ENCODE measurements at regions not wholly inside any gene's neighbourhood (a gene's known extent, or its start where the extent isn't known, plus 50 kb on each side); places are given as distances from the start of the nearest gene placed in this dataset.

DNA sequence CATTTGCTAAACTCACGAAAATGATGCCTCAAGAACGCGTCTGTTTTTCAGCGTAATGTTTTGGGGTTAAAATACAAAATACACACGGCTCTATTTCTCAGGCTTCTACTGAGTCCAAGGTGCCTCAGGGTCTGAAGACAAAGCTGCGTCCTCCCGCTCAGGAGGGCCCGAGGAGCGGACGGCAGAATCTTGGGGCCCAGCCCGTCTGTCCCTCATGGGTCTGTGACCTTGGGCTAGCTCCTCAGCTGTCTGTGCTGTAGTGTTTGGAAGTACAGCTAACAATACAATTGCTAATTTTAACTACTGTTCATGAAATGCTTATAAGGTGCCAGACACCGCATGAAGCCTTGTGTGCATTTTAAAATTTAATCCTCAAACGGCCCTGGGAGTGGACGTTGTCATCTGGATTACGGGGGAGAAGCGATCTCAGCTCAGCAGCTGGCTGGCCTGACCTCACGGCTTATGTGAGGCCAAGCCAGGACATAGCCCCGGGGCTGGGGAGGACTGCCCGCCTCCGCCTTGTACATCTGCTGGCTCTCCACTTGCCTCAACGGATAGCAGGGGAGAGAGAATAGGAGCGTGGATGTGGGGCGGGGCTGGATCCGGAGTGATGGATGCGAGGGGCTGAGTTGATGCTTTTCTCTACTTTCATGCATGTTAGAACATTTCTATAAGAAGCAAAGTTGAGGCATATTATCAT is 357.4 kb downstream of the GLRX3 start:
- H3K36me3 ChIP-seq = no peaks in the 10 kb centered on the region
- 14 to 37% (median 16%) methylated on average over 25 of the region's 25 CpGs for WGBS, 3 donors
- no peak for DNase-seq
- H3K4me3 ChIP-seq = no peak overlapping the region
- H3K27me3 ChIP-seq = no peaks in the 10 kb centered on the region
- no peaks in the 10 kb centered on the region for H3K4me1 ChIP-seq (ENCODE audit: insufficient read depth)
- TF ChIP-seq, protein P1, sequence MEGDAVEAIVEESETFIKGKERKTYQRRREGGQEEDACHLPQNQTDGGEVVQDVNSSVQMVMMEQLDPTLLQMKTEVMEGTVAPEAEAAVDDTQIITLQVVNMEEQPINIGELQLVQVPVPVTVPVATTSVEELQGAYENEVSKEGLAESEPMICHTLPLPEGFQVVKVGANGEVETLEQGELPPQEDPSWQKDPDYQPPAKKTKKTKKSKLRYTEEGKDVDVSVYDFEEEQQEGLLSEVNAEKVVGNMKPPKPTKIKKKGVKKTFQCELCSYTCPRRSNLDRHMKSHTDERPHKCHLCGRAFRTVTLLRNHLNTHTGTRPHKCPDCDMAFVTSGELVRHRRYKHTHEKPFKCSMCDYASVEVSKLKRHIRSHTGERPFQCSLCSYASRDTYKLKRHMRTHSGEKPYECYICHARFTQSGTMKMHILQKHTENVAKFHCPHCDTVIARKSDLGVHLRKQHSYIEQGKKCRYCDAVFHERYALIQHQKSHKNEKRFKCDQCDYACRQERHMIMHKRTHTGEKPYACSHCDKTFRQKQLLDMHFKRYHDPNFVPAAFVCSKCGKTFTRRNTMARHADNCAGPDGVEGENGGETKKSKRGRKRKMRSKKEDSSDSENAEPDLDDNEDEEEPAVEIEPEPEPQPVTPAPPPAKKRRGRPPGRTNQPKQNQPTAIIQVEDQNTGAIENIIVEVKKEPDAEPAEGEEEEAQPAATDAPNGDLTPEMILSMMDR (IDR thresholded peaks at IDR 0.05) = no peak
- TF ChIP-seq POLR2A (IDR thresholded peaks at IDR 0.05) (no peak), EP300 (IDR thresholded peaks at IDR 0.05) (no peak)
- no peak overlapping the region for H3K27ac ChIP-seq
- intact Hi-C loops (cut with DNase I) = no loop called here
- H3K9me3 ChIP-seq = no peaks in the 10 kb centered on the region

DNA sequence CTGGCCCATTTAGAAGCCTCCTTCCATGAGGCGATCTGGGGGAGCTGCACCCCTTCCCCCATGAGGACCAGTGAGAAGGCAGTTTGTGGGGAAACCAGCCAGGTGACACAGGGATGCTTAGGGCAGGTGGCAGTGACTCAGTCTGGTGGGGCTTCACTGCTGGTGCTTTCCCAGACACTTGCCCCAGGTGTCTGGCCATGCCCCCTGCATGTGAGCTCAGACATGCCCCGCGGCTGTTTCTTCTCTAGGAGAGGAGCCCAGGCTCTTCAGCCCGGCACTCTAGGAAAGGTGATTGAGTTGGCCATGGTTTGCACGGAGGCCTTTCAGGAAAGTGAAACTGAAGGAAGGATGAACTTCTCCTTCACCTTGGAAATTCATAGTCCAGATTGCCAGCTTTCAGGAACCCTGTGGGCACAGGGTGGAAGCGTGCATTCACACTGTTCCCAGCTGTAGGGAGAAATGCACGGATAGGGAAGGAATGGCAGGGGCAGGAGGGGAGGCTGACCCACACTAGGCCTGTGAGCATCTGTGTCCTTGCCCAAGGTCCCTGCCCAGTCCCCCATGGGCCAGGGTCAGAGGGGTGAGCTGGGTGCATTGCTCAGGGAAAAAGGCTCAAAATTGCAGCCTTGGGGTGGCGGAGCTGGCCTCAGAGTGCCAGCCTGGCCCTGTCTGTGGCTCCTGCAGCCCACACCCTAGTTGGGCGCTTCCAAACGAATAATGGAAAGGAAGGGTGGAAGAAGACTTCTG is 359.1 kb downstream of the GLRX3 start:
- Histone ChIP-seq H3K4me3 (no peak overlapping the region), H3K4me1 (ENCODE audit: insufficient read depth) (no peaks in the 10 kb centered on the region), H3K27me3 (no peaks in the 10 kb centered on the region), H3K9me3 (no peaks in the 10 kb centered on the region), H3K27ac (no peak overlapping the region), H3K36me3 (no peaks in the 10 kb centered on the region)
- 83 to 94% (median 90%) methylated on average over 10 of the region's 10 CpGs for WGBS, 3 donors
- intact Hi-C loops (cut with DNase I) = no loop called here
- TF ChIP-seq, protein P1 (IDR thresholded peaks at IDR 0.05) = no peak
- no peak for TF ChIP-seq EP300 (IDR thresholded peaks at IDR 0.05)
- TF ChIP-seq POLR2A (IDR thresholded peaks at IDR 0.05) = no peak
- no peak for DNase-seq

DNA sequence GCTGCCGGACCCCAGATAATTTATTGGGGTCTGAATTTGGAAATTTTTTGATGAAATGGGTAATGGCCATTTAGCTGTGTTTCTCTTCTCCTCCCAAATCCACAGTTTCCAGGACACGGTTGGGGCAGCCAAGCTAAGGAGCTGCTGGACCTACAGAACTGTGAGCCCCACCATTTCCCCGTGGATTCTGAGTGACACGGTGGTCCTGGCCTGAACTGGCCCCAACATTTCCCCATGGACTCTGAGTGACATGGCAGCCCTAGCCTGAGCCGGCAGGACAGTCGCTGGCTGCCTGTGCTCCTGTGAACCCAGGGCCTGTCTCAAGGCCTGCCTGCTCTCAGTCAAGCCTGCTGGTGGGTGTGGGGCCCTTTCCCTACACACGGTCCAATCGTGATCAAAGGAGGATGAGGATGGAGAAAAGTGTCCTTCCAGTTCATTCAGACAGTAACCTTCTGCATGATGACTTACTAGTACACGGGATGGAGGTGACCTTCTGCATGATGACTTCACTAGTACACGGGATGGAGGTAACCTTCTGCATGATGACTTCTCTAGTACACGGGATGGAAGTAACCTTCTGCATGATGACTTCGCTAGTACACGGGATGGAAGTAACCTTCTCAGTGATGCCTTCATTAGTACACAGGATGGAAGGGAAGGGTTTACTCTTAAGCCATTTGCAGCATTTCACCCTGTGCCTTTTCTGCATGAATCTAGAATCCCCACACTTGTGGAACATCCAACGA is 359.9 kb downstream of the GLRX3 start:
- no peak overlapping the region for H3K27ac ChIP-seq
- no peaks in the 10 kb centered on the region for H3K36me3 ChIP-seq
- TF ChIP-seq EP300 (IDR thresholded peaks at IDR 0.05) (no peak), POLR2A (IDR thresholded peaks at IDR 0.05) (no peak)
- TF ChIP-seq, protein P1 (IDR thresholded peaks at IDR 0.05) = no peak
- intact Hi-C loops (cut with DNase I) = no loop called here
- no peak overlapping the region for H3K4me3 ChIP-seq
- DNase-seq = no peak
- WGBS, 3 donors = 81 to 86% (median 82%) methylated on average over 14 of the region's 14 CpGs
- no peaks in the 10 kb centered on the region for H3K4me1 ChIP-seq (ENCODE audit: insufficient read depth)
- no peaks in the 10 kb centered on the region for H3K9me3 ChIP-seq
- no peaks in the 10 kb centered on the region for H3K27me3 ChIP-seq

DNA sequence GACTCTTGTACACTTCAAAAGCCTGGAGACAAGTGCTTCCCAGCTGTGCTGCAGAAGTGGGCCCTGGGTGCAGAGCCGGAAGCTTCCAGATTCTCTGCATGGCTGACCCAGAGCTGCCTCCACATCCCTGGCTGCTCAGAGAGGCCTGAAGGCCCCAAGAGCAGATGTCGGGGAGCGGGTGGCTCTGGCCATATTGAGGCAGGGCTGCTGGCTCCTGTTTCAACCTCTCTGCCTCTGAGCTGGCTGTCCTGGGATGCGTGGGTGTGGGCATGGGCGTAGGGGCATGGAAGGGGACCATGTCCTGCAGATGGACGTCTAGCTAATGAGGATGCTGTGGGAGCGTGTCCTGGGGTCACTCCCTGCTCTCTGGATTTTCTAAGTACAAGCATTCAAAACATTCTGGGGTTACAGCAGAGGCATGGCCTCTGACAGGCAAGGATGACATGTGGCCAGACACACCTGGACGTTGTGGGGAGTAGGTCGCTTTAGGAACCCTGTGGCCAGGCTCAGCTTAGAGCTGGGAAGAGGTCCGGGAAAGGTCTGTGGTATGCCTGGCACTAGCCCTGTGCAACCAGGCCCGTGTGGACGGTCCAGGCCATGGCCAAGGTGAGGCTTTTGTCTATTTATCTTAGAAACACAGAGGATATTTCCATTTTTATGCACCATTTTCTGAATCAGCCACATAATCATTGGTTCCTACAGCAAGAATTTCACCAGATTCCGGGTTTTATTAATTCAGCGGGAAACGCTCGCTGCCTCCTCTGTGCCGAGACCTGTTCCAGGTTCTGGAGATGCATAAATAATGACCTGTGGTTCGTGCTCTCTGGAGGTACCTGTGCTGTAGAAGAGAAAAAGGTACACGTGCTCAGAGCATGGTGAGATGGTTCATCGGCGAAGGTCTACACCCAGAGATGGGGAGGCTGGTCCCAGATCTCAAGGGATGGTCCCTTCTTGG is 361.1 kb downstream of the GLRX3 start:
- DNase-seq = no peak
- no peaks in the 10 kb centered on the region for H3K4me1 ChIP-seq (ENCODE audit: insufficient read depth)
- H3K4me3 ChIP-seq = no peak overlapping the region
- intact Hi-C loops (cut with DNase I) = no loop called here
- H3K27ac ChIP-seq = no peak overlapping the region
- no peaks in the 10 kb centered on the region for H3K36me3 ChIP-seq
- no peaks in the 10 kb centered on the region for H3K9me3 ChIP-seq
- TF ChIP-seq, protein P1 (IDR thresholded peaks at IDR 0.05) = no peak
- no peak for TF ChIP-seq POLR2A (IDR thresholded peaks at IDR 0.05)
- no peak for TF ChIP-seq EP300 (IDR thresholded peaks at IDR 0.05)
- WGBS, 3 donors = 77 to 85% (median 79%) methylated on average over 21 of the region's 21 CpGs
- H3K27me3 ChIP-seq = no peaks in the 10 kb centered on the region

All from ovary (tissue), 7 donors.